CMK (cell line): ENCODE measurements at regions not wholly inside any gene's neighbourhood (a gene's known extent, or its start where the extent isn't known, plus 50 kb on each side); places are given as distances from the start of the nearest gene placed in this dataset.

Source experiments
- DNase-seq: peaks from one replicate; pipeline ENCODE4 v3.0.0-alpha.2; 2010; ENCODE audit warnings: low read depth

DNA sequence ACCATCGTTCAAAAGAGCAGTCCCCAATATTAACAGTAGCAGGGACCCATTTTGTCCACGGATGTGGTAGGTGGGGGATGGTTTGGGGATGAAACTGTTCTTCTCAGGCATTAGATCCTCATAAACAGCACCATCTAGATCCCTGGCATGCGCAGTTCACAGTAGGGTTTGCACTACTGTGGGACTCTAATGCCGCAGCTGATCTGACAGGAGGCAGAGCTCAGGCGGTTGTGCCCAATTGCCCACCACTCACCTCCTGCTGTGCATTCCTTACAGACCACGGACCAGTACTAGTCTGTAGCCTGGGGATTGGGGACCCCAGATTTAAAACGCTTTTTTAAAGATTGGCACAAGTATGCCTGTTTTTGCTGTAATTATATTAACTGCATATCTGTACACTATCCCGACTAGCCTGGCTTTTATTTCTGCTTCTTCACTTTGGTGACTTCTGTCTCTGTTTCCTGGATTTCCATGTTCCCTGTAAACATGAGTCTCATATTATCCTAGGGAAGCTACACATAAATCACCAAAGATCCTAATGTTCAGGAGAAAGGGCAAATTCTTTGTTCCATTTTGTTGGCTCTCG, 163.3 kb upstream of the AKR1E2 start:
- DNase-seq, result no peak

- DNase-seq, result no peak
These were observed 164.3 kb upstream of the AKR1E2 start for GRCh38 chr10:4661511-4662255.

DNA sequence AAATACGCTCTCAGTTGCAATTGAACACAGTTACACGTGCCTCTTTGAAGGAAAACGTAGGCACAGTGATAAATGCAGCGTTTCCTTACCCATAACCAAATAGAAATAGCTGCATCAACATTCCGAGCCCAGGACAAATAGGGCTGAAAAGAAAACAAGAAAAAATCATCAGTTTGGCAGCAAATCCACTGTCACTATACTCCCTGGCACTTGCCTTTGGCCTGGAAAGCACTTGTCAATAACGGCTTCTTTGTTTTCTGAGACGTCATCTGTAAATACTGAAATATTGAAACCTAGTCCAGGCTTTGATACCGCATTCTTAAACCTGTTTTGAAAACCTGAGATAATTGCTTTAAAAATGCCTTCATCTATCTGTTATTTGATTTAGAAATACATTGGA, 167.2 kb upstream of the AKR1E2 start:
- no peak for DNase-seq

DNA sequence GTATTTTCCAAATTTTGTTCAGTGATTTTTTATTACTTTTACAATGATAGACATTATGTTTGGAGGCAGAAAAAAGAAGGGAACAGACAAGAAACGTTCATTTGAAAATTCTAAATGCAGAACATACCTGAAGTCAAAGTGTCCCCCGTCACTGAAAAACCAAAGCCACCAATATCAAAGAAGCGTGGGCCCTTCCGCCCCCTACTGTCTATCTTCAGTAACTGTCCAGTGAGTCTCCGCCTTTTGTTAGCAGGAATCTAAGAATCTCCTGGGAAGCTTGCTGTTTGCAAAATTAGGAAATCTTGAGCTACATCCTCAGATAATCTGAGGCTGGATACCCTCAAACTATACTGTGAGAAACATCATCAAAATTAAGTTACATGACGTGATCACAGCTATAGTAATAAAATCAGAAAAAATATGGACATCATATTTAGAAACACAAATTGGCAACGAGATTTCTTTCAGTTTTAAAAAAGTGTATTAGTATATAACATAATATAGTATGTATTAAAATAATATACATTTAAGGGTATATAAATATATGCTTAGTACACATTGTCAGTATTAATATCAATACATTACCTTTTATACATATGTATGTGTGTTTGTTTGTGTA, 169.3 kb upstream of the AKR1E2 start:
- no peak for DNase-seq

- DNase-seq, result no peak
These were observed 170.1 kb upstream of the AKR1E2 start for GRCh38 chr10:4655879-4656278.

- DNase-seq, result no peak
These were observed 170.6 kb upstream of the AKR1E2 start for GRCh38 chr10:4655406-4655805.

- no peak for DNase-seq
These were observed 171.5 kb upstream of the AKR1E2 start for GRCh38 chr10:4654496-4654895.

- no peak for DNase-seq
These were observed 172.8 kb upstream of the AKR1E2 start for GRCh38 chr10:4653160-4653559.

GRCh38 chr10:4652111-4653010, 173.6 kb upstream of the AKR1E2 start:
- no peak for DNase-seq

DNA sequence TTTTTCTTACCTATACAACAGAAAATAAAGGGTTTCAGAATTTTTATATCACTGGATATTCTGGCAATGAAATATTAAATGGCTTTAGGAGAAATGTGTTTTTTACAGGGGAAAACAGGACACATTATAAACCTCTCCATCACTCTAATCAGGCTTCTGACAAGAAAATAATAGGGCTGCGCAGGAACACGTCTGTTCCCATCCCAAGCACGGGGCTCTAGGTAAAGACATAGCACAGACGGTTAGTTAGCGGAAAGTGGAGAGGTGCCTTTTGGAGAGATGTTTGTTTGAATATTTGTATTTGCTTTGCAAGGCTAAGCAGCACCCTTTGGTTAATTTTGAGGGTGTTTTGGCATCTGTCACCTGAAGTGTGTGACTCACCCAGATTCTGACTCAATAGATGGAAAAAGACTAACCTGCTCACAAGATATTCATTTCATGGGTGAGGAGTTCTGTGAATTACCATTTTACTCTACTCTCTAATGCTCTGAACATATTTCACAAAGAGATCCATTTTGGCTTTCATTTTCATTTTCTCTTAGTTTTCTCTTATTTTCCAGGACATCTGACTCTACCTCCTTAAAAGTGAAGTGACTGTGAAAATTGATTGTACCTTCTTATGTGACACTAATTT, 174.5 kb upstream of the AKR1E2 start:
- no peak for DNase-seq

DNA sequence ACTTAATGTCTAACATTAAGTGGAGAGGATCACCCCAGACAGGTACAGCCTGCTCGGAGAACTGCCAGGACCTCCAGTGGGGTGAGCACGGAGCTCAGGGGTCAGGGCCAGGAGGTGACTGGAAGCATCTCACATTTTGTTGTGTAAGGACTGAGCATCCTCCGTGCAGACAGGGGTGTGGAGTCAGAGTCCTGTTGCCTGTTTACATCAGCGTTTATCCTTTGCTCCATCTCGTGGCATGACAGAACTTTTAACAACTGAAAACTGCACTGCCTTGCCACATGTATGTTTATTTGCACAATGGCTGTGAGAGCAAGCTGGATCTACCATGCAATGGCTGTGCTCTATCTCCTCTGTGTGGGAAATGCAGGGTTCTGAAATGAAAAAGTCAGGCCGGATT, 175.4 kb upstream of the AKR1E2 start:
- DNase-seq, result no peak

DNA sequence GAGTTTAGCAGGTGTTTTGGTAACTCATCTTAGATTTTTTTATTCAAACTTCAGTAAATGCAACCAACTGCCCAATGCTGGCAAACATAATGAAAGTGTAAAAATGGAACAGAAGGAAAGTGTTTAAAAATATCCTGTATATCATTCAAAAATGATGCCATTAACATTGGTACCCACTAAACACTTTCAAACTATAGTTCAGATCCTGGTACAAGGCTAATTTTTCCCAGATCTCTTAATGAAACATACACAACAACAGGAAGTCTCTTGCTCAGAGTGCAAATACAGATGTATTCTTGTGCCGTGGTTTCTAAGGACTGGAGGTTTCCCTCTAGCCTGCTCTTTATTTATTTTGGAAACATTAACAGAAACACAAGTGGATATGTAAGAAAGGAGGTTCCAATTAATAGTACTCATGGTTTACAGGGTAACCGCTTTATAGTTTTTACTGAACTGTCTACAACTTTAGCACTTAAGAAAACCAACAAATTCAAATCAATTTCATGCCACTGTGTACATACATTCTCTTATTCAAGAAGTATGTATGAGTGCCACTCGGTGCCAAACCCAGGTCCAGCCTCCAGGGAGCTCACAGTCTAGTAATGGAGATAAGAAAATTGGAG, 176.0 kb upstream of the AKR1E2 start:
- DNase-seq, result no peak

DNA sequence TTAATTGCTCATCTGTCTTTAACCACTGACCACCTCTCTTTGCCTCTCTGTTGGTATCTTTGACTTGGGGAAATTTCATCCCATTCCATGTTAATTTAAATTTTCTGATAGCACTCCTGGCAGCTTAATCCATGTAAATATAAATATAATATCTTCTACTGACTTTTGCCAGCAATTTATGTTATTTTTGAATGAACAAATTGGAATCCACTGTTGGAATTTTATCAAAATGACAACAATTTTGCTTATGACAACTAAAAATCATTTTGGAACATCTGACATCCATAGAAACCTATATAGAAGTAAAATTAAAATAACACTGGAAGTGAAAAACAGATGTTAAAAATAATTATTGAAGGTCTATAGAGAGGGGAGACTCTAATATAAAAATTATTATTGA, 176.5 kb upstream of the AKR1E2 start:
- no peak for DNase-seq

GRCh38 chr10:4648999-4649398, 177.0 kb upstream of the AKR1E2 start:
- DNase-seq, result no peak

DNA sequence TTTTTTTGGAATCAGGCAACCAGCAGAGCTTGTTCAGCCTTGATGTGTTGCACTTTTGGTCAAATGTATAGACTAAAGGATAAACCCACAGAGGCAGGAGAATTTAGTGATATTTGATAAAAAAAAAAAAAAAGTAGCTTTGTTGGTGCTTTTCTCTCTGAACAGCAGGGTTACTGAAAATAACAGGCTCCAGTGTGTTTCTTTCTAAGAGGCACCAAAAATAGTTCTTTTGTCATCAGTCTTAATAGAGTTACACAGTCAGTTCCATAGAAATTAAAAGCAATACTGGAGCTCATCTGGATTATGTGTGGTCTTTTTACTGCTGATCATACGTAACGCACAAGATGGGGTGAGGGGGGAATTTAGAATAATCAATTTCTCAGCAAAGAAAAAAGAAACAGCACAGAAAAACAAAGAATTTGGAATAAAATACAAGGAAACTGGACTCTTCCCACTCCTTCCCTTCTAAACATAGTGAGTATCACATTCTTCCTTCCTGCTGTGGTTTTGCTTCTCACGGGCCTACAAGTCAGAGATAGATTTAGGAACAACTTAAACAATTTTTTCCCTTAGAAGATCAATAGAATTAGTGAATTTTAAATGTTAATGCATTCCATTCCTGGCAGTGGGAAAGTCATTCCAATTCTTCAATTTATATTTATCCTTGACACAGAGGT, 178.8 kb upstream of the AKR1E2 start:
- no peak for DNase-seq

GRCh38 chr10:4646547-4646946, 179.5 kb upstream of the AKR1E2 start:
- no peak for DNase-seq

DNA sequence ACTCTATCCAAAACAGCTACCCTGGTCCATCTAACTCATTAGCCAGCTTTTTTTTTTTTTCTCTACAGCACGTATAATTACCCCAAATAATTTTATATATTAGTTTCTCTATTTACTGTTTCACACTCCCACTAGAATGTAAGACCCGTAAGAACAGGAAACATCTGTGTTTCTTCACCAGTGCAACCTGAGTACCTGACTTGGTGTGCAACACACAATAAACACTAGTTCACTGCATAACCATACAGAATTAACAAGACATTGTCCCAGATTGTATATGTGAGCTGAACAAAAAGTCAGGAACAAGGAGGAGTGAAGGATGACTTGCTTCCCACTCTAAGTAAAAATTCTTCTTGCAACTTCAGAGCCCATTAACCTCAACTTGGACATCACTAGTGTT, 180.2 kb upstream of the AKR1E2 start:
- no peak for DNase-seq

DNA sequence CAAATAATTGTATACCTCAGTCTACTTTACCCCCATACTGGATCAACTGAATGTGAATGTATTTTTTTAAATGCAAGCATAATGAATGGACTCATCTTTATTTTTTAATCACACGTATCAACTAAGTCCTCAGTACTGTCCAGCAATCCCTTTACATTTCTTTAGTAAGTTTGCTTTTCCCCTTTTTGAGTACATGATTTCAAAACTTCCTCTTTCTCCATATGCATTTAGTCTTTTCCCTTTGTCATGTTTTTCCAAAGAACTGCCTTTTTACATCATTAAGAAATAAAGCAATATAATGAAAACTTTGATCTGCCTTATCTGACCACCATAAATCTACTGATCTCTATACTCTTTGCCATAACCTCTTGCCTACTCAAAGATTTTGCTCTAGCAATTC, 182.5 kb upstream of the AKR1E2 start:
- DNase-seq, result no peak

DNA sequence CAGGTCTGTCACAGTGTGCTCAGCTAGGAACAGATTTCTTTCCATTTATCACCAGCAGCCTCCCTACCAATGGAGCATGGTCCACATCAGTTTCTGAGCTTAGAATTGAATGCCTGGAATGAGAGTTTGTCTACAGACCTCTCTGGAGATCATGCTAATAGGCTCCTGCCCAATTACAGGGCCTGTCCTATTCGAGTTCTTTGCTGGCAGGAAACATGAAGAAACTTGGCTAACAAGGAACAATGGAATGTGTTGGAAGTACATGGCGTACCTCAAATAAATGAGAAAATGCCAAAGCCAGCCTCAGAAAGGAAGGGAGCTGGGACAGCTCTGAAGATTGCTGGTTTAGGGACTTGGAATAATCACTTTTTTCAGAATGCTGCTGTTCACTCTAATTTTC, 186.0 kb upstream of the AKR1E2 start:
- DNase-seq, result no peak

GRCh38 chr10:4638099-4638498, 187.9 kb upstream of the AKR1E2 start:
- DNase-seq, result no peak

- DNase-seq, result no peak
These were observed 188.3 kb upstream of the AKR1E2 start for GRCh38 chr10:4637657-4638056.
